ENCODE measurements at regions not wholly inside any gene's neighbourhood (a gene's known extent, or its start where the extent isn't known, plus 50 kb on each side); places are given as distances from the start of the nearest gene placed in this dataset.

DNA sequence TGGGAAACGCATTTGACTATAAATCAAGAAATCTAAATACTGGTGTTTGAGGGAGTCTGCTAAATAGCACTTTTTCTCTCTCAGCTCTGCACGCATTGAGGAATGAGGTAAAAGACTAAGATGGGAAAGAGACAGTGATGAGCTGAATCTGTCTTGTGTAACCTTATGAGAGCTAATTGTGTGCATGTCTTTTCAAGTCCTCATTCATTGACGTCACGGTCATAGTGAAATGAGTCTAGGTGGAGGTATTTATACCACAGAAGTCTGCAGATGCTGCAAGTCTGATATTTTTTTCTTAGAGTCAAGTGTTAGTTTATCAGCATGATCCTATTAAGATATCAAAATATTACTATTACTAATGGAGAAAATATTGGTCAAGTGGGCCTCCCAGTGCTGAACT is 361.5 kb upstream of the HS3ST1 start:
- Histone ChIP-seq H2AFZ (ENCODE audit: low read depth) (no peak overlapping the region), H3K4me2 (no peak overlapping the region), H3F3A (replicated peaks; ENCODE audit: insufficient read depth) (no peaks in the 10 kb centered on the region), H3K9me2 (no peaks in the 10 kb centered on the region), H3K4me1 (ENCODE audit: control insufficient read depth in 1 of 2, insufficient read depth in 2 of 2, low read depth in 1 of 2, low read length in 1 of 2) (no peaks in the 10 kb centered on the region), H3K9ac (no peak overlapping the region), H3K9me3 (no peaks in the 10 kb centered on the region), H3K27me3 (ENCODE audit: insufficient read depth) (no peaks in the 10 kb centered on the region), H3K4me3 (ENCODE audit: low read depth in 2 of 2, low read length in 1 of 2) (no peak overlapping the region), H3K36me3 (replicated peaks in 1 of 2; ENCODE audit: control insufficient read depth in 1 of 2, insufficient read depth in 2 of 2, low read length in 1 of 2) (no peaks in the 10 kb centered on the region), H4K20me1 (ENCODE audit: insufficient read depth) (no peaks in the 10 kb centered on the region), H3K27ac (ENCODE audit: low read depth in 2 of 2, low read length in 1 of 2) (no peak overlapping the region), H3K79me2 (ENCODE audit: insufficient read depth) (no peaks in the 10 kb centered on the region)
- DNase-seq = no peak
- TF ChIP-seq JUND (IDR thresholded peaks at IDR 0.05) (no peak), GATA2 (CRISPR knock-in tag; IDR thresholded peaks at IDR 0.05) (no peak), NFIC (IDR thresholded peaks at IDR 0.05; ENCODE audit: borderline replicate concordance) (no peak), GABPA (IDR thresholded peaks at IDR 0.05; ENCODE audit: low read depth) (no peak), EZH2phosphoT487 (IDR thresholded peaks at IDR 0.05; ENCODE audit: borderline replicate concordance, low read depth) (no peak), RCOR1 (IDR thresholded peaks at IDR 0.05; ENCODE audit: low read length) (no peak), FOXM1 (IDR thresholded peaks at IDR 0.05; ENCODE audit: low read depth) (no peak), EP300 (IDR thresholded peaks at IDR 0.05; ENCODE audit: borderline replicate concordance in 1 of 2, low read depth in 1 of 2, low read length in 1 of 2) (no peak), TAF1 (IDR thresholded peaks at IDR 0.05; ENCODE audit: borderline replicate concordance, low read depth, low read length) (no peak), MXI1 (IDR thresholded peaks at IDR 0.05; ENCODE audit: low read depth, low read length) (no peak), CHD2 (IDR thresholded peaks at IDR 0.05; ENCODE audit: low read length, partially characterized antibody) (no peak), MEF2A (IDR thresholded peaks at IDR 0.05; ENCODE audit: borderline replicate concordance, low read depth) (no peak)
- TF ChIP-seq, protein P1, sequence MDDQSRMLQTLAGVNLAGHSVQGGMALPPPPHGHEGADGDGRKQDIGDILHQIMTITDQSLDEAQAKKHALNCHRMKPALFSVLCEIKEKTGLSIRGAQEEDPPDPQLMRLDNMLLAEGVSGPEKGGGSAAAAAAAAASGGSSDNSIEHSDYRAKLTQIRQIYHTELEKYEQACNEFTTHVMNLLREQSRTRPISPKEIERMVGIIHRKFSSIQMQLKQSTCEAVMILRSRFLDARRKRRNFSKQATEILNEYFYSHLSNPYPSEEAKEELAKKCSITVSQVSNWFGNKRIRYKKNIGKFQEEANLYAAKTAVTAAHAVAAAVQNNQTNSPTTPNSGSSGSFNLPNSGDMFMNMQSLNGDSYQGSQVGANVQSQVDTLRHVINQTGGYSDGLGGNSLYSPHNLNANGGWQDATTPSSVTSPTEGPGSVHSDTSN (IDR thresholded peaks at IDR 0.05) = no peak
- TF ChIP-seq, protein P2, sequence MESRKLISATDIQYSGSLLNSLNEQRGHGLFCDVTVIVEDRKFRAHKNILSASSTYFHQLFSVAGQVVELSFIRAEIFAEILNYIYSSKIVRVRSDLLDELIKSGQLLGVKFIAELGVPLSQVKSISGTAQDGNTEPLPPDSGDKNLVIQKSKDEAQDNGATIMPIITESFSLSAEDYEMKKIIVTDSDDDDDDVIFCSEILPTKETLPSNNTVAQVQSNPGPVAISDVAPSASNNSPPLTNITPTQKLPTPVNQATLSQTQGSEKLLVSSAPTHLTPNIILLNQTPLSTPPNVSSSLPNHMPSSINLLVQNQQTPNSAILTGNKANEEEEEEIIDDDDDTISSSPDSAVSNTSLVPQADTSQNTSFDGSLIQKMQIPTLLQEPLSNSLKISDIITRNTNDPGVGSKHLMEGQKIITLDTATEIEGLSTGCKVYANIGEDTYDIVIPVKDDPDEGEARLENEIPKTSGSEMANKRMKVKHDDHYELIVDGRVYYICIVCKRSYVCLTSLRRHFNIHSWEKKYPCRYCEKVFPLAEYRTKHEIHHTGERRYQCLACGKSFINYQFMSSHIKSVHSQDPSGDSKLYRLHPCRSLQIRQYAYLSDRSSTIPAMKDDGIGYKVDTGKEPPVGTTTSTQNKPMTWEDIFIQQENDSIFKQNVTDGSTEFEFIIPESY (IDR thresholded peaks at IDR 0.05; ENCODE audit: borderline replicate concordance, low read depth) = no peak
- TF ChIP-seq, protein P3, sequence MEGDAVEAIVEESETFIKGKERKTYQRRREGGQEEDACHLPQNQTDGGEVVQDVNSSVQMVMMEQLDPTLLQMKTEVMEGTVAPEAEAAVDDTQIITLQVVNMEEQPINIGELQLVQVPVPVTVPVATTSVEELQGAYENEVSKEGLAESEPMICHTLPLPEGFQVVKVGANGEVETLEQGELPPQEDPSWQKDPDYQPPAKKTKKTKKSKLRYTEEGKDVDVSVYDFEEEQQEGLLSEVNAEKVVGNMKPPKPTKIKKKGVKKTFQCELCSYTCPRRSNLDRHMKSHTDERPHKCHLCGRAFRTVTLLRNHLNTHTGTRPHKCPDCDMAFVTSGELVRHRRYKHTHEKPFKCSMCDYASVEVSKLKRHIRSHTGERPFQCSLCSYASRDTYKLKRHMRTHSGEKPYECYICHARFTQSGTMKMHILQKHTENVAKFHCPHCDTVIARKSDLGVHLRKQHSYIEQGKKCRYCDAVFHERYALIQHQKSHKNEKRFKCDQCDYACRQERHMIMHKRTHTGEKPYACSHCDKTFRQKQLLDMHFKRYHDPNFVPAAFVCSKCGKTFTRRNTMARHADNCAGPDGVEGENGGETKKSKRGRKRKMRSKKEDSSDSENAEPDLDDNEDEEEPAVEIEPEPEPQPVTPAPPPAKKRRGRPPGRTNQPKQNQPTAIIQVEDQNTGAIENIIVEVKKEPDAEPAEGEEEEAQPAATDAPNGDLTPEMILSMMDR (IDR thresholded peaks at IDR 0.05) = no peak
- POLR2A ChIA-PET = no interaction called here
- CTCF ChIA-PET = no interaction called here
- 34% methylated on average over 4 of the region's 4 CpGs for WGBS (ENCODE audit: low lambda C conversion rate)
